SK-N-SH (cell line): ENCODE measurements at regions not wholly inside any gene's neighbourhood (a gene's known extent, or its start where the extent isn't known, plus 50 kb on each side); places are given as distances from the start of the nearest gene placed in this dataset.

Experiments used
- CTCF ChIA-PET: fragments of 300-600, 350-600 bp; formaldehyde crosslinking; extraction: SDS; loops from one replicate; lab custom pipeline; 2021; lab: Yijun Ruan, JAX
- POLR2A ChIA-PET: fragments of 350-600 bp; sonication (Branson Sonifier 250); formaldehyde crosslinking; extraction: SDS; loops from one replicate; lab custom pipeline; 2020; ENCODE audit warnings: antibody characterized with exemption, inconsistent platforms; lab: Yijun Ruan, JAX
- DNase-seq: peaks from one replicate; pipeline ENCODE4 v3.0.0; 2012
- H2AFZ ChIP-seq: fragments of 200-600 bp; sonication (generic); 2 replicates; pipeline ENCODE4 v1.8.1; 2016; ENCODE audit warnings: antibody characterized with exemption, mild to moderate bottlenecking, low read depth
- H3F3A ChIP-seq: fragments of 200-600 bp; sonication (generic); replicated peaks from 2 replicates; pipeline ENCODE3; 2016; ENCODE audit warnings: antibody characterized with exemption, mild to moderate bottlenecking; ENCODE audit not compliant: insufficient read depth
- H3K27ac ChIP-seq, 2 experiments: fragments of 200-500 bp in 1 of 2; fragments of 200-600 bp in 1 of 2; sonication (Bioruptor generic) in 1 of 2; sonication (generic), shearing (Covaris generic) in 1 of 2; 2 replicates each; pipeline versions ENCODE4 v1.5.1 to v1.6.1; 2014 to 2016; ENCODE audit warnings: low read depth in 2 of 2, inconsistent platforms in 1 of 2, low read length in 1 of 2, mild to moderate bottlenecking in 1 of 2, mixed read lengths in 1 of 2
- H3K27me3 ChIP-seq: fragments of 200-600 bp; sonication (generic), shearing (Covaris generic); 2 replicates; pipeline ENCODE4 v1.6.1; 2016; ENCODE audit warnings: mixed run types; ENCODE audit not compliant: insufficient read depth
- H3K36me3 ChIP-seq, 2 experiments: fragments of 200-500 bp in 1 of 2; fragments of 200-600 bp in 1 of 2; sonication (Bioruptor generic) in 1 of 2; sonication (generic) in 1 of 2; replicated peaks in 1 of 2; 2 replicates each; pipeline versions ENCODE3 to v1.5.1; 2014 to 2016; ENCODE audit warnings: low read length in 1 of 2, mild to moderate bottlenecking in 1 of 2; ENCODE audit not compliant: insufficient read depth in 2 of 2, control insufficient read depth in 1 of 2
- H3K4me1 ChIP-seq, 2 experiments: fragments of 200-500 bp in 1 of 2; fragments of 200-600 bp in 1 of 2; sonication (Bioruptor generic) in 1 of 2; sonication (generic), shearing (Covaris generic) in 1 of 2; 2 replicates each; pipeline versions ENCODE4 v1.5.1 to v1.6.1; 2014 to 2016; ENCODE audit warnings: low read depth in 1 of 2, low read length in 1 of 2, mixed run types in 1 of 2; ENCODE audit not compliant: insufficient read depth in 2 of 2, control insufficient read depth in 1 of 2
- H3K4me2 ChIP-seq: fragments of 200-600 bp; sonication (generic), shearing (Covaris generic); 2 replicates; pipeline ENCODE4 v1.6.1; 2017; ENCODE audit warnings: mixed run types
- H3K4me3 ChIP-seq, 2 experiments: fragments of 200-500 bp in 1 of 2; fragments of 200-600 bp in 1 of 2; sonication (Bioruptor generic) in 1 of 2; sonication (generic), shearing (Covaris generic) in 1 of 2; 2 replicates each; pipeline versions ENCODE4 v1.5.1 to v1.8.1; 2014 to 2016; ENCODE audit warnings: low read depth in 2 of 2, inconsistent platforms in 1 of 2, low read length in 1 of 2, mild to moderate bottlenecking in 1 of 2, mixed read lengths in 1 of 2, moderate library complexity in 1 of 2
- H3K79me2 ChIP-seq: fragments of 200-600 bp; sonication (generic); 2 replicates; pipeline ENCODE4 v1.8.1; 2017; ENCODE audit warnings: mild to moderate bottlenecking; ENCODE audit not compliant: insufficient read depth
- H3K9ac ChIP-seq: fragments of 200-600 bp; sonication (generic); 2 replicates; pipeline ENCODE4 v1.6.1; 2017; ENCODE audit warnings: mixed run types
- H3K9me2 ChIP-seq: fragments of 200-600 bp; sonication (generic); 2 replicates; pipeline ENCODE4 v1.6.1; 2017; ENCODE audit warnings: mixed run types
- H3K9me3 ChIP-seq: fragments of 200-600 bp; sonication (generic); 2 replicates; pipeline ENCODE4 v1.6.1; 2017; ENCODE audit warnings: mixed run types, mild to moderate bottlenecking, moderate library complexity
- H4K20me1 ChIP-seq: fragments of 200-600 bp; sonication (generic); 2 replicates; pipeline ENCODE4 v1.6.1; 2017; ENCODE audit warnings: mild to moderate bottlenecking, mixed run types; ENCODE audit not compliant: insufficient read depth
- CTCF ChIP-seq: fragments of 200-600 bp; sonication (generic); IDR thresholded peaks from 2 replicates; pipeline ENCODE4 v1.6.1; 2017; ENCODE audit warnings: antibody characterized with exemption, mild to moderate bottlenecking, moderate library complexity
- ELF1 ChIP-seq: IDR thresholded peaks from 2 replicates; pipeline ENCODE4 v1.4.0; 2012
- EP300 ChIP-seq, 2 experiments: IDR thresholded peaks; 2 replicates each; pipeline versions ENCODE4 v1.4.0 to v1.6.1; 2012; ENCODE audit warnings: borderline replicate concordance in 1 of 2, low read depth in 1 of 2, low read length in 1 of 2
- EZH2phosphoT487 ChIP-seq: fragments of 200-600 bp; sonication (generic); IDR thresholded peaks from 2 replicates; pipeline ENCODE4 v1.6.1; 2017; ENCODE audit warnings: low read depth, mixed run types, mild to moderate bottlenecking, antibody characterized with exemption, moderate library complexity, borderline replicate concordance
- GATA2 ChIP-seq: sonication (generic); formaldehyde crosslinking; IDR thresholded peaks from 2 replicates; pipeline ENCODE4 v1.5.0; 2020; ENCODE audit warnings: mild to moderate bottlenecking, missing genetic modification reagents
- IRF3 ChIP-seq: fragments of 150-350 bp; IDR thresholded peaks from 2 replicates; pipeline ENCODE4 v1.6.1; 2016; ENCODE audit warnings: mild to moderate bottlenecking, low read depth, low read length
- NFIC ChIP-seq: IDR thresholded peaks from 2 replicates; pipeline ENCODE4 v1.4.0; 2012; ENCODE audit warnings: borderline replicate concordance
- PBX3 ChIP-seq: IDR thresholded peaks from 2 replicates; pipeline ENCODE4; 2012
- RCOR1 ChIP-seq: fragments of 150-350 bp; IDR thresholded peaks from 2 replicates; pipeline ENCODE4 v1.6.1; 2017; ENCODE audit warnings: antibody characterized with exemption, low read length
- REST ChIP-seq: IDR thresholded peaks from 2 replicates; pipeline ENCODE4 v1.6.1; 2012; ENCODE audit warnings: mild to moderate bottlenecking, low read depth, low read length, moderate library complexity
- SIN3A ChIP-seq: IDR thresholded peaks from 2 replicates; pipeline ENCODE4 v1.6.1; 2012; ENCODE audit warnings: low read depth, mild to moderate bottlenecking, low read length, moderate library complexity, borderline replicate concordance
- SMC3 ChIP-seq: IDR thresholded peaks from 2 replicates; pipeline ENCODE4 v1.6.1; 2012; ENCODE audit warnings: low read depth, low read length, improper control_type of control experiment
- TAF1 ChIP-seq: IDR thresholded peaks from 2 replicates; pipeline ENCODE4 v1.6.1; 2012; ENCODE audit warnings: low read depth, mild to moderate bottlenecking, low read length, moderate library complexity, borderline replicate concordance
- TEAD4 ChIP-seq: IDR thresholded peaks from 2 replicates; pipeline ENCODE4 v1.4.0; 2012; ENCODE audit warnings: mild to moderate bottlenecking, borderline replicate concordance; ENCODE audit not compliant: insufficient read depth
- WGBS: methylation state at CpG from one replicate; pipeline ENCODE4 v1.1.6; 2017; ENCODE audit warnings: low lambda C conversion rate; 5-methylcytosine and 5-hydroxymethylcytosine counted together

GRCh38 chr10:47121336-47121735 is 178.7 kb upstream of the GDF10 start:
- H3K79me2 ChIP-seq: no peaks in the 10 kb centered on the region
- no peak for TF ChIP-seq ELF1
- TF ChIP-seq REST: no peak
- no peak for TF ChIP-seq TEAD4
- no peak for TF ChIP-seq PBX3
- TF ChIP-seq SIN3A: no peak
- no peak for TF ChIP-seq SMC3
- no peak for TF ChIP-seq RCOR1
- TF ChIP-seq CTCF: no peak
- TF ChIP-seq GATA2 (CRISPR knock-in tag): no peak
- TF ChIP-seq EP300 (IDR thresholded peaks at IDR 0.05; ENCODE audit: borderline replicate concordance in 1 of 2, low read depth in 1 of 2, low read length in 1 of 2): no peak
- no peak for TF ChIP-seq EZH2phosphoT487
- no peak for TF ChIP-seq TAF1
- TF ChIP-seq IRF3: no peak
- TF ChIP-seq NFIC: no peak
- H3K9me3 ChIP-seq: no peaks in the 10 kb centered on the region
- no peak overlapping the region for H3K9ac ChIP-seq
- WGBS: 37% methylated on average over 7 of the region's 7 CpGs
- H3K27ac ChIP-seq: no peak overlapping the region
- no peaks in the 10 kb centered on the region; a peak in 1 of 4 replicates for H3K4me1 ChIP-seq
- no peak overlapping the region for H2AFZ ChIP-seq
- no peaks in the 10 kb centered on the region for H4K20me1 ChIP-seq
- no peaks in the 10 kb centered on the region for H3K36me3 ChIP-seq
- H3K9me2 ChIP-seq: no peaks in the 10 kb centered on the region
- CTCF ChIA-PET: interaction anchor here (1.3 kb wide), 2 partner anchors 12 to 97 kb away, joined by 3 read pairs; no protein-coding TSS in a partner anchor
- DNase-seq: no peak
- H3K4me2 ChIP-seq: no peak overlapping the region
- POLR2A ChIA-PET: no interaction called here
- no peaks in the 10 kb centered on the region for H3F3A ChIP-seq
- H3K27me3 ChIP-seq: no peaks in the 10 kb centered on the region; the same call in 1 of the 2 replicates
- H3K4me3 ChIP-seq: no peak overlapping the region
